ENCODE measurements at regions not wholly inside any gene's neighbourhood (a gene's known extent, or its start where the extent isn't known, plus 50 kb on each side); places are given as distances from the start of the nearest gene placed in this dataset.

GRCh38 chr9:86741311-86742208, 205.7 kb downstream of the GAS1 start:
- no peak for TF ChIP-seq USF2 (IDR thresholded peaks at IDR 0.05; ENCODE audit: low read depth, low read length)
- TF ChIP-seq CTCF (conservative IDR thresholded peaks at IDR 0.05; ENCODE audit: low read depth, low read length) = no peak
- no peak for TF ChIP-seq POLR2A (IDR thresholded peaks at IDR 0.05; ENCODE audit: low read depth, low read length)
- no peak for TF ChIP-seq BHLHE40 (IDR thresholded peaks at IDR 0.05; ENCODE audit: low read depth, low read length)
- TF ChIP-seq CEBPB (IDR thresholded peaks at IDR 0.05; ENCODE audit: low read depth, low read length) = peak; percentile 0; the same call in 1 of the 2 replicates
- no peak for TF ChIP-seq RAD21 (IDR thresholded peaks at IDR 0.05; ENCODE audit: low read length)
- no peak for TF ChIP-seq RFX5 (IDR thresholded peaks at IDR 0.05; ENCODE audit: low read depth, low read length)
- no peak for TF ChIP-seq MXI1 (IDR thresholded peaks at IDR 0.05; ENCODE audit: borderline replicate concordance, low read depth, low read length)
- TF ChIP-seq SMC3 (IDR thresholded peaks at IDR 0.05; ENCODE audit: low read depth, low read length) = no peak
- no peak for TF ChIP-seq CHD1 (IDR thresholded peaks at IDR 0.05; ENCODE audit: low read depth, low read length)
- no peak for TF ChIP-seq MAFK (IDR thresholded peaks at IDR 0.05; ENCODE audit: low read depth, low read length)
